CD14-positive monocyte (primary cell): ENCODE measurements at regions not wholly inside any gene's neighbourhood (a gene's known extent, or its start where the extent isn't known, plus 50 kb on each side); places are given as distances from the start of the nearest gene placed in this dataset.

Source experiments
- DNase-seq, 3 donors: peaks; one replicate each; pipeline ENCODE4 v3.0.0-alpha.2; 2011 to 2022
- H2AFZ ChIP-seq: 2 replicates; pipeline ENCODE4 v1.6.0; 2012; ENCODE audit warnings: mild to moderate bottlenecking, low read depth, low read length, inconsistent platforms; ENCODE audit not compliant: insufficient read depth, poor library complexity, severe bottlenecking
- H3K27ac ChIP-seq, 2 donors: 1 replicate in 1 of 2; 2 replicates in 1 of 2; pipeline ENCODE4 v1.5.1; 2012 to 2013; ENCODE audit warnings: low read length in 2 of 2, control low read depth in 1 of 2, inconsistent platforms in 1 of 2, low read depth in 1 of 2, mild to moderate bottlenecking in 1 of 2
- H3K27me3 ChIP-seq, 2 donors: one replicate each; pipeline versions ENCODE4 v1.6.0 to v1.6.1; 2011 to 2013; ENCODE audit warnings: low read length in 2 of 2; ENCODE audit not compliant: control insufficient read depth in 2 of 2, insufficient read depth in 2 of 2
- H3K36me3 ChIP-seq, 2 donors: replicated peaks in 1 of 2; 1 replicate in 1 of 2; 2 replicates in 1 of 2; pipeline versions ENCODE4 v1.5.1 to v1.6.1; 2012 to 2013; ENCODE audit warnings: low read length in 2 of 2, control low read depth in 1 of 2, inconsistent platforms in 1 of 2, mild to moderate bottlenecking in 1 of 2; ENCODE audit not compliant: insufficient read depth in 2 of 2, control insufficient read depth in 1 of 2
- H3K4me1 ChIP-seq, 2 donors: 1 replicate in 1 of 2; 2 replicates in 1 of 2; pipeline versions ENCODE4 v1.5.1 to v1.6.1; 2012 to 2013; ENCODE audit warnings: low read length in 2 of 2, control low read depth in 1 of 2, inconsistent platforms in 1 of 2, mild to moderate bottlenecking in 1 of 2, moderate library complexity in 1 of 2; ENCODE audit not compliant: insufficient read depth in 2 of 2, control insufficient read depth in 1 of 2
- H3K4me2 ChIP-seq: replicated peaks from 2 replicates; pipeline ENCODE3; 2012; ENCODE audit warnings: low read length, moderate library complexity, mild to moderate bottlenecking; ENCODE audit not compliant: poor library complexity, severe bottlenecking; ENCODE audit errors: extremely low read depth
- H3K4me3 ChIP-seq, 3 experiments: fragments of 200-600 bp in 1 of 3; sonication (generic) in 1 of 3; replicated peaks in 1 of 3; 1 replicate in 2 of 3; 2 replicates in 1 of 3; pipeline ENCODE4 v1.5.1; 2011 to 2013; ENCODE audit warnings: low read length in 3 of 3, mild to moderate bottlenecking in 3 of 3, control low read depth in 2 of 3, low read depth in 2 of 3, inconsistent platforms in 1 of 3, moderate library complexity in 1 of 3
- H3K79me2 ChIP-seq: 2 replicates; pipeline ENCODE4 v1.6.0; 2012; ENCODE audit warnings: mild to moderate bottlenecking, control low read depth, inconsistent platforms, low read length, moderate library complexity; ENCODE audit not compliant: insufficient read depth
- H3K9ac ChIP-seq: 2 replicates; pipeline ENCODE4 v1.6.0; 2017; ENCODE audit warnings: low read length, mild to moderate bottlenecking; ENCODE audit not compliant: insufficient read depth, poor library complexity, severe bottlenecking
- H3K9me3 ChIP-seq, 2 donors: replicated peaks in 1 of 2; 1 replicate in 1 of 2; 2 replicates in 1 of 2; pipeline versions ENCODE4 v1.5.1 to v1.6.1; 2012 to 2013; ENCODE audit warnings: low read length in 2 of 2, control low read depth in 1 of 2; ENCODE audit not compliant: control insufficient read depth in 1 of 2, insufficient read depth in 1 of 2
- H4K20me1 ChIP-seq: 2 replicates; pipeline ENCODE4 v1.6.0; 2012; ENCODE audit warnings: mild to moderate bottlenecking, low read length, control low read depth, moderate library complexity; ENCODE audit not compliant: insufficient read depth
- H3K27ac Mint-ChIP-seq, 7 donors: one replicate each; pipeline ENCODE4 v1.8.0; 2020; ENCODE audit warnings: mild to moderate bottlenecking in 7 of 7, mixed read lengths in 7 of 7, moderate library complexity in 6 of 7, inconsistent platforms in 2 of 7
- H3K27me3 Mint-ChIP-seq, 3 donors: one replicate each; pipeline ENCODE4 v1.8.0; 2021 to 2022; ENCODE audit warnings: low read depth in 3 of 3, mild to moderate bottlenecking in 3 of 3, mixed read lengths in 3 of 3, moderate library complexity in 3 of 3, inconsistent platforms in 1 of 3
- H3K36me3 Mint-ChIP-seq, 2 donors: one replicate each; pipeline ENCODE4 v1.8.0; 2020; ENCODE audit warnings: mixed read lengths in 2 of 2, inconsistent platforms in 1 of 2, mild to moderate bottlenecking in 1 of 2
- H3K4me1 Mint-ChIP-seq: one replicate; pipeline ENCODE4 v1.8.0; 2020; ENCODE audit warnings: mild to moderate bottlenecking, mixed read lengths
- H3K4me3 Mint-ChIP-seq, 2 donors: one replicate each; pipeline ENCODE4 v1.8.0; 2020; ENCODE audit warnings: mild to moderate bottlenecking in 2 of 2, mixed read lengths in 2 of 2, moderate library complexity in 1 of 2
- H3K9me3 Mint-ChIP-seq, 7 donors: one replicate each; pipeline ENCODE4 v1.8.0; 2020 to 2022; ENCODE audit warnings: mixed read lengths in 7 of 7, mild to moderate bottlenecking in 6 of 7, moderate library complexity in 6 of 7, inconsistent platforms in 2 of 7
- WGBS: methylation state at CpG from one replicate; pipeline ENCODE4 v1.1.5; 2013; ENCODE audit warnings: missing lambda C conversion rate; ENCODE audit not compliant: insufficient coverage; 5-methylcytosine and 5-hydroxymethylcytosine counted together
- intact Hi-C, 2 donors: fragments of 100-400 bp; cut with micrococcal nuclease; formaldehyde crosslinking; loops; one replicate each; pipeline versions ENCODE4 v1.15.0 to v1.15.1; 2023
- TF ChIP-seq, protein P1 (sequence below): fragments of 200-600 bp; IDR thresholded peaks from one replicate; pipeline ENCODE4 v1.8.0; 2022; ENCODE audit warnings: antibody characterized with exemption, mild to moderate bottlenecking

DNA sequence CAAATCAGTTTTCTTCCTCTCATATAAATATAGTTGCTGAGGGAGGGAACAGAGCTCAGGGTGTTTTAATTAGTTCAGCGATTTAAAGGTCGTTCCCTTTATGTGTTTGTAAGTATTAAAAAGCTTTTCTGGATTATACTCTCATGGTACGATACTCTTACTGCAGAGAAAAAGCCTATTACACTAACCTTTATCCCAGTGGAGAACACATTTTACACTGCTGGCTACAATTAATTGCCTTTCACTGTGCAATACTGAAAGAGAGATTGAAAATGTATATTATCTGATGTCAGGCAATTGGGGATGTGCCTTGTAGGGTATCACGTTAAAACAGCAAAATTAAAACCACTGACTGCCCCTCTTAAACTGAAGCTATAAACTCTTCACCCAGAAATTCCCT is 526.9 kb upstream of the SGCG start:
- no peak for DNase-seq
- no peak overlapping the region for H2AFZ ChIP-seq
- WGBS, result no CpG with 5 or more reads among the region's 4 CpGs
- peaks cover 0 to 3% of the 10 kb centered on the region in 2 donors for H3K9me3 ChIP-seq
- H3K79me2 ChIP-seq, result no peaks in the 10 kb centered on the region
- no peak overlapping the region for H3K9ac ChIP-seq
- Mint-ChIP-seq H3K27me3 (peaks cover 0 to 1% (median 0%) of the 10 kb centered on the region in 3 donors), H3K4me1 (no peaks in the 10 kb centered on the region), H3K4me3 (no peak overlapping the region), H3K36me3 (no peaks in the 10 kb centered on the region), H3K27ac (no peak overlapping the region), H3K9me3 (peaks cover 0 to 11% (median 3%) of the 10 kb centered on the region in 7 donors)
- no peaks in the 10 kb centered on the region for H4K20me1 ChIP-seq
- intact Hi-C loops, result no loop called here
- H3K4me1 ChIP-seq, result no peaks in the 10 kb centered on the region
- H3K4me2 ChIP-seq, result no peak overlapping the region
- H3K36me3 ChIP-seq, result no peaks in the 10 kb centered on the region
- no peak overlapping the region for H3K4me3 ChIP-seq
- no peak overlapping the region for H3K27ac ChIP-seq
- H3K27me3 ChIP-seq, result no peaks in the 10 kb centered on the region
- TF ChIP-seq, protein P1, sequence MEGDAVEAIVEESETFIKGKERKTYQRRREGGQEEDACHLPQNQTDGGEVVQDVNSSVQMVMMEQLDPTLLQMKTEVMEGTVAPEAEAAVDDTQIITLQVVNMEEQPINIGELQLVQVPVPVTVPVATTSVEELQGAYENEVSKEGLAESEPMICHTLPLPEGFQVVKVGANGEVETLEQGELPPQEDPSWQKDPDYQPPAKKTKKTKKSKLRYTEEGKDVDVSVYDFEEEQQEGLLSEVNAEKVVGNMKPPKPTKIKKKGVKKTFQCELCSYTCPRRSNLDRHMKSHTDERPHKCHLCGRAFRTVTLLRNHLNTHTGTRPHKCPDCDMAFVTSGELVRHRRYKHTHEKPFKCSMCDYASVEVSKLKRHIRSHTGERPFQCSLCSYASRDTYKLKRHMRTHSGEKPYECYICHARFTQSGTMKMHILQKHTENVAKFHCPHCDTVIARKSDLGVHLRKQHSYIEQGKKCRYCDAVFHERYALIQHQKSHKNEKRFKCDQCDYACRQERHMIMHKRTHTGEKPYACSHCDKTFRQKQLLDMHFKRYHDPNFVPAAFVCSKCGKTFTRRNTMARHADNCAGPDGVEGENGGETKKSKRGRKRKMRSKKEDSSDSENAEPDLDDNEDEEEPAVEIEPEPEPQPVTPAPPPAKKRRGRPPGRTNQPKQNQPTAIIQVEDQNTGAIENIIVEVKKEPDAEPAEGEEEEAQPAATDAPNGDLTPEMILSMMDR, result no peak

DNA sequence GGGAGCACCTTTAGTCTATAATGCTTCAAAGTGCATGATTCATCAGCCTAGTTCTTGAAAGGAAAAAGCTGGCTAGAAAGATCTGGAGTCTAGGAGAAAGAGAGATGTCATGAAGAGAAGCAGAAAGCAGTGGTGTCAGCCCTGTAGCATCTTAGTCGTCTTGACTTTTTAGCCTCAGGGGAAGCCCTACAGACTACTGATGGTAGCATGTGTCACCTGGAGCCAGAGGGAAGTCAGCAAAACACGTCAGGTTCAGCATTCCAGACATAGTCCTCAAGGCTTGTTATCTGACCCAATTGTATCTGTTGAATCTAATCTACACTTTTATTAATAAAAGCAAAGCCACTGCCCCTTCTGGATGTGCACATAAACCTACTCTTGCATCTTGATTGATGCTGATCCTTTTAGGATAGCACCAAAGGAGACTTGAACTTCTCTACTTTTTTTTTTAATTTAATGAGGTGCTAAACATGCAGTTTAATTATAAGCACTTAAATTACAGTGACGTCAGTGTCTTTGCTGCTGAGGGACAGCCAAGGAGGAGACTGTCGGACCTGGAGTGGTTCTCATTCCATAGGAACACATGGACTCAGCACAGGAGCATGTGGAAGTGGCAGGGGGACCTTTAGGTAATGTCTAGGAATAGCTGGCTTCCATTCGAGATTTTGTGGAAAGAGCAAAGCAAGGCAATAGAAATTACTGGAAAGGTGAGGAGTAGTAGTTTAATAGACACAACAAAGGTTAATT is 525.5 kb upstream of the SGCG start:
- Histone ChIP-seq H3K79me2 (no peaks in the 10 kb centered on the region), H3K4me1 (no peaks in the 10 kb centered on the region), H2AFZ (no peak overlapping the region), H3K27me3 (no peaks in the 10 kb centered on the region), H4K20me1 (no peaks in the 10 kb centered on the region), H3K36me3 (no peaks in the 10 kb centered on the region), H3K9me3 (peaks cover 0 to 3% of the 10 kb centered on the region in 2 donors), H3K4me3 (no peak overlapping the region), H3K9ac (no peak overlapping the region), H3K4me2 (no peak overlapping the region), H3K27ac (no peak overlapping the region)
- DNase-seq, result no peak
- H3K36me3 Mint-ChIP-seq, result no peaks in the 10 kb centered on the region
- no peaks in the 10 kb centered on the region for H3K4me1 Mint-ChIP-seq
- intact Hi-C loops, result no loop called here
- H3K27me3 Mint-ChIP-seq, result peaks cover 0 to 1% (median 0%) of the 10 kb centered on the region in 3 donors
- 58% methylated on average over 4 of the region's 5 CpGs for WGBS
- H3K27ac Mint-ChIP-seq, result no peak overlapping the region
- TF ChIP-seq, protein P1, result no peak
- H3K9me3 Mint-ChIP-seq, result peaks cover 0 to 11% (median 3%) of the 10 kb centered on the region in 7 donors
- H3K4me3 Mint-ChIP-seq, result no peak overlapping the region
